Hematopoietic multipotent progenitor cell treated with erythropoietin and hydrocortisone succinate and interleukin-3 and kit ligand, for 8 days (in vitro differentiated cells): ENCODE measurements at regions not wholly inside any gene's neighbourhood (a gene's known extent, or its start where the extent isn't known, plus 50 kb on each side); places are given as distances from the start of the nearest gene placed in this dataset.

Source experiments
- DNase-seq: peaks from one replicate; pipeline ENCODE4 v3.0.0-alpha.2; 2015

GRCh38 chr16:18050777-18051176 lies 285.8 kb downstream of the NPIPA8 start:
- DNase-seq: no peak

- DNase-seq: no peak
These were observed 286.3 kb downstream of the NPIPA8 start for GRCh38 chr16:18050234-18050633.

GRCh38 chr16:18049547-18050133 lies 286.9 kb downstream of the NPIPA8 start:
- DNase-seq: no peak

GRCh38 chr16:18048853-18049546 lies 287.5 kb downstream of the NPIPA8 start:
- no peak for DNase-seq

GRCh38 chr16:18047761-18048160 lies 288.8 kb downstream of the NPIPA8 start:
- no peak for DNase-seq

- DNase-seq: no peak
These were observed 291.2 kb downstream of the NPIPA8 start for GRCh38 chr16:18045356-18045755.

- no peak for DNase-seq
These were observed 294.4 kb downstream of the NPIPA8 start for GRCh38 chr16:18041864-18042834.

GRCh38 chr16:18039931-18040330 lies 296.6 kb downstream of the NPIPA8 start:
- DNase-seq: no peak

- DNase-seq: no peak
These were observed 299.5 kb downstream of the NPIPA8 start for GRCh38 chr16:18037051-18037450.

GRCh38 chr16:18024611-18025010 lies 311.9 kb downstream of the NPIPA8 start:
- no peak for DNase-seq

GRCh38 chr16:18018376-18018775 lies 318.2 kb downstream of the NPIPA8 start:
- no peak for DNase-seq

GRCh38 chr16:18013863-18014262 lies 322.7 kb downstream of the NPIPA8 start:
- DNase-seq: no peak

- no peak for DNase-seq
These were observed 328.2 kb downstream of the NPIPA8 start for GRCh38 chr16:18008356-18008755.

GRCh38 chr16:18003033-18003432 lies 333.5 kb downstream of the NPIPA8 start:
- DNase-seq: no peak

- DNase-seq: no peak
These were observed 337.5 kb downstream of the NPIPA8 start for GRCh38 chr16:17998996-17999395.

- no peak for DNase-seq
These were observed 338.0 kb downstream of the NPIPA8 start for GRCh38 chr16:17998550-17998949.

GRCh38 chr16:17994027-17994426 lies 342.5 kb downstream of the NPIPA8 start:
- no peak for DNase-seq

GRCh38 chr16:17992416-17992815 lies 344.1 kb downstream of the NPIPA8 start:
- no peak for DNase-seq

- no peak for DNase-seq
These were observed 347.3 kb downstream of the NPIPA8 start for GRCh38 chr16:17989255-17989654.

- no peak for DNase-seq
These were observed 347.7 kb downstream of the NPIPA8 start for GRCh38 chr16:17988839-17989238.

- DNase-seq: no peak
These were observed 349.5 kb downstream of the NPIPA8 start for GRCh38 chr16:17986991-17987390.

GRCh38 chr16:17984810-17985209 lies 351.7 kb downstream of the NPIPA8 start:
- no peak for DNase-seq

GRCh38 chr16:17983847-17984639 lies 352.5 kb downstream of the NPIPA8 start:
- no peak for DNase-seq
